ENCODE measurements at regions not wholly inside any gene's neighbourhood (a gene's known extent, or its start where the extent isn't known, plus 50 kb on each side); places are given as distances from the start of the nearest gene placed in this dataset.

- no peak for TF ChIP-seq YY1 (IDR thresholded peaks at IDR 0.05; ENCODE audit: insufficient read depth, insufficient read length)
- no peak for TF ChIP-seq SUZ12 (IDR thresholded peaks at IDR 0.05; ENCODE audit: extremely low read depth, insufficient read depth, insufficient read length)
These were observed 1092.9 kb downstream of the SLITRK5 start for GRCh38 chr13:88764103-88764502.
